Stimulated activated CD8-positive, alpha-beta memory T cell treated with anti-CD3 and anti-CD28 coated beads, Interleukin-4, amount 100 ng/mL, for 4 hours (primary cell): ENCODE measurements at regions not wholly inside any gene's neighbourhood (a gene's known extent, or its start where the extent isn't known, plus 50 kb on each side); places are given as distances from the start of the nearest gene placed in this dataset.
"Not testable (repeated sequence)": the region's sequence is repeated elsewhere in the genome, so short reads cannot be mapped to it uniquely, and the experiment has no call there.

Experiments
- DNase-seq, 2 donors: peaks; one replicate each; pipeline ENCODE4 v3.0.0-alpha.2; 2020; ENCODE audit warnings: low read depth in 2 of 2, low spot score in 1 of 2

DNA sequence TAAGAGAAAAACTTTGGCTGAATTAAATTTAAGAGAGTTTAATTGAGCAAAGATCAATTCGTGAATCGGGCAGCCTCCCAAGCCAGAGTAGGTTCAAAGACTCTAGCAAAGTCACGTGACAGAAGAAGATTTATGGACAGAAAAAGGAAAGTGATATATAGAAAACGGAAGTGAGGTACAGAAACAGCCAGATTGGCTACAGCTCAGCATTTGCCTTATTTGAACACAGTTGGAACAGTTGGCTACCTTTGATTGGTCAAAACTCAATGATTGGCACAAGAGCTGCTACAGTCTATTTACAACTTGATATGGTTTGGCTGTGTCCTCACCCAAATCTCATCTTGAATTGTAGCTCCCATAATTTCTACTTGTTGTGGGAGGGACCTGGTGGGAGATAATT lies 102.6 kb downstream of the PLG start:
- no peak for DNase-seq

DNA sequence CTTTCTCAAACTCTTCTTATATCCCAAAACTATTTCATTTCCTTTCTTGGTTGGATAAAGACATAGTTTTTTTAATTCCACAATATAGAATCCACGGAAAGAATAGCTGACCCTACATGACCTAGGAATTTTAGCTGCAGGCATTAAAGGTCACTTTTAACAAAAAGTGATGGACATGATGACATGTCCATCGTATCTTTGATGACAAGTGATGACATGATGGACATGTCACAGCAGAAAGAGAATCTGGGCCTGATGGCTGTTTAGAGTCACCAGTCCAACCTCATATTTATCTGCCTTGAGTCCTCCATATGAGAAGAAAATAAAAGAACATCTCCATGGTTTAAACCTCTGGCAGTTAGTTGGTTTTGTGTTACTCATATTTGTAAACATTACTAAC lies 106.2 kb downstream of the PLG start:
- no peak for DNase-seq

DNA sequence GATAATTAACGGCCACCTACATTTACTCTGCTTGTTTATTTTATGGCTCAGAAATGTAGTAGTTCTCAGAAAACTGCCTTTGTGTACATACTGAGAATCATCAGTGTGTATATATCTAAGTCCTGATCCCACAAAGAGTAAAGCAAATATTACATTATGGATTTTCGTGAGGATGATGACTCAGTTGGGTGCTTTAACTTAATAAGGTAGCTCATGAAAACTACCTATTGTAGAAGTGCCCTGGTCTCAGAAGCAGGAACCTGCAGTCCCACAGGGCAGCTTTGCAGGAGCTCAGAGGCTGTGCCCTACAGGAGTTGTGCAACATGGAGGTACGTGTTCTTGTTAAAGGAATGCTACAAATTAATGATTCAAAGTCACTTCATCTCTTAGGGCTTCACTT lies 108.2 kb downstream of the PLG start:
- DNase-seq = no peak

DNA sequence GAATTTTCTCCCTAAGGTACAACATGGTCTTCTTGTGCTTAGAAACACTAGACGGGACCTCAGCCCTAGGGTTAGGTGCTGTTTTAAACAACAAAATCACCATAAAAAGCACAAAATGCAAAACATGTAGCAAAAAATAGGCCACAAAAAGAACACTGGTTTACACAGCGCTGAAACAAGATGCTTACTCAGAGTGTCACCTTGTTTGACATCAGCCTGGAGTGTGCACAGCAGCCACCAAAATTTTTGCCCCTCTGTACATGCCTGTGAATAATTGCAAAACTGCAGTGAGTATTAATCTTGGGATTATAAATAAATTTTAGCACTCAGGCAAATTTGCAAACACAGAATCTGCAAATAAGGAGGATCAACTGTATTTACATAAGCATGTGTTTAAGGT lies 110.1 kb downstream of the PLG start:
- DNase-seq = no peak

DNA sequence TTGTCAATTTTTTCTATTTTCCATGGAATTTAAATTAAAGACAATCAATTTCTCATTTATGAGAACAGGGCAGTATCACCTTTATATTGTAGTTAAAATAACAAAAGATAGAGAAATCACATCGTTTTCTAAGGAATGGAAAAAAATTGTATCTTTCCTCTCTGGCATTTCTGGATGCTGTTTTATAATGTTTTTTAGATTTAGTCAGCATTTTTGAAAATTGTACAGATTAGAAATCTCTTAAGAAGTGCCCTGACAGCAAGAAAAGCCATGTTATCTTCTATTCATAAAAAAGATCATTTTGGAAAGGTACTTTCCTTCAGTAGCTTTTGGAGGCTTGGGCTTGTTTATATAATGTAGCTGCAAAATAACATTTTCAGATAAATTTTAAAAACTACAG lies 116.9 kb downstream of the PLG start:
- no peak for DNase-seq

DNA sequence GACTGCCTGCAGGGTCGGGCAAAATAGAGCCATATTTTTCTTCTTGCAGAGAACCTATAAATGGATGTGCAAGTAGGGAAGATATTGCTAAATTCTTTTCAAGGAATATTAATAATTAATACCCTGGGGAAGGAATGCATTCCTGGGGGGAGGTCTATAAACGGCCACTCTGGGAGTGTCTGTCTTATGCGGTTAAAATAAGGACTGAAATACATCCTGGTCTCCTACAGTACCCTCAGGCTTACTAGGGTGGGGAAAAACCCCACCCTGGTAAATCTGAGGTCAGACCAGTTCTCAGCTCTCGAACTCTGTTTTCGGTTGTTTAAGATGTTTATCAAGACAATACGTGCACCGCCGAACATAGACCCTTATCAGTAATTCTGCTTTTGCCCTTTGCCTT lies 118.6 kb downstream of the PLG start:
- not testable (repeated sequence) for DNase-seq

DNA sequence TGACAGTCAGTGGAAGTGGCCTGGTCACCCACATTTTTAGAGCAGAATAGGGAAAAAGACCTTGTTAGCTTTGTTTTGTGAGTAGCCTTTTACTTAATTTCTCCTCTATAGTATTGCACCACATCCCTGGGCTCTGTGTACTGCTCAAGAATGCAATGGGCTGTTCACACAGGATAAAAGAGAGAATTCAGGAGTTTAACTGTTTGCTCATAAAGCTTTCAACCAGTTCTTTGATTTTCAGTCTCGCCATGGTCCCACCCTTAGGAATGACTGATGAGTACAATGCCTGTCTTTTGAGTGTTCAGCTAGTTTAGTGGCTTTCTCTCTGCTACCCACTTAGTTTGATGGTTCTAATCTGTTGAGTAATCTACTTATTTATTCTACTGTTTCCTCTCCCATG lies 129.7 kb downstream of the PLG start:
- DNase-seq = no peak

- DNase-seq = no peak
These were observed 130.4 kb downstream of the PLG start for GRCh38 chr6:160832422-160832821.

DNA sequence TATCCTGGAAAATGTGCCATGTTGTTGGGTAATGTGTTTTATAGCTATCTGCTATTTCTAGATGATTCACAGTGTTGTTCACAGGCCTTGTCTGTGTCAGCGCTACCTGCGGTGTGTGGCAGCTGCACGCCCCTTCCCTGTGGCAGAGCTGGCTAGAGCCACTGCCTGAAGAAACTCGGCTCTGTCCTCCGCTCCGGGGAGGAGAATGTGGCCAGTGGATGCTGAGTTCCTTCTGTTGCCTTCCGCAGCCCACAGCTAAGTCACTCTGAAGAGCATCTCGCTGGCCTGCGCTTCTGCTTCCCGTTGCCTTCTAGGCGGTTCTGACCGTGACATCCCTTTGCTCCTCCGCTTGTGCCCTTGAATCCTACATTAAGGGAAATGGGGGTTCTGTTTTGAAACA lies 135.1 kb downstream of the PLG start:
- DNase-seq = no peak

GRCh38 chr6:160851031-160851430 lies 140.5 kb upstream of the MAP3K4 start:
- no peak for DNase-seq

DNA sequence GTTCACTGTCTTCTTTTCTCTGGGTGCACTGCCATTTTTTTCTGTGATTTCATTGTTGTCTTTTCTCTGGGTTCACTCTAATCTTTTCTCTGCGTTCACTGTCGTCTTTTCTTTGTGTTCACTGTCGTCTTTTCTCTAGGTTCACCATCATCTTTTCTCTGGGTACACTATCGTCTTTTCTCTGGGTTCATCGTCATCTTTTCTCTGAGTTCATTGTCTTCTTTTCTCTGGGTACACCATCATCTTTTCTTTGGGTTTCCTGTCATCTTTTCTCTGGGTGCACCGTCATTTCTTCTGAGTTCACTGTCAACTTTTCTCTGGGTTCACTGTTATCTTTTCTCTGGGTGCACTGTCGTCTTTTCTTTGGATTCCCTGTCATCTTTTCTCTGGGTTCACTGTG lies 137.6 kb upstream of the MAP3K4 start:
- DNase-seq = no peak

DNA sequence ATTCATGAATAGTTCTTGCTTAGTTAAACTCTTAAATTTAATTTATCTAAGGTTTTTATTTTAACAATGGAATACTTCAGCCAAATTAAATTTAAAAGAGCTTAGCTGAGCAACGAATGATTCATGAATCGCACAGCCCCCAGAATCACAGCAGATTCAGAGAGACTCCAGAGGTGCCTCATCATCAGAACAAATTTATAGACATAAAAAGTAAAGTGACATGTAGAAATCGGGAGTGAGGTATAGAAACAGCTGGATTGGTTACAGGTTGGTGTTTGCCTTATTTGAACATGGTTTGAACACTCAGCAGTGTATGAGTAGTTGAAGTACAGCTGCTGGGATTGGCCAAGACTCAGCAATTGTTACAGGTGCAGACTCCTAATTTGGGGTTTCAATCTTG lies 132.7 kb upstream of the MAP3K4 start:
- no peak for DNase-seq

- no peak for DNase-seq
These were observed 131.7 kb upstream of the MAP3K4 start for GRCh38 chr6:160859822-160860221.

DNA sequence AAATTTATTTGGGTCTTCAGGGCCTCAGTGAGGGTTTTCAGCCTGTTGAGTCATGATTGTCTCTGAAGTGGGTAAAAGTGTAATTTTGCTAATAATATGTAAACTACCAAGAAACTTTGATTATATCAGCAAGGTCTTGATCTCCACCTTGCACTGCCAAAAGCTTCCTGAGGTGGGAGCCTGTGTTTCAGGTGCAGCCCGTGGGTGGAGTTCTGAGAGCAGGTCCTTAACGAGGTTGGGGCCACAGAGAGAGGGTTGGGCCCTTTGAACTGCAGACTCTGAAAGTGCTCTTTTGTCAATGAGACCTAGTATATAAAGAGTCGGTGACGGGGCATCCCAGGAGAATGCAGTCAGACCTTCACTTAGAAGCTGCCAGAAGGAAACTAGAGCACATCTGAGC lies 129.7 kb upstream of the MAP3K4 start:
- DNase-seq = no peak

DNA sequence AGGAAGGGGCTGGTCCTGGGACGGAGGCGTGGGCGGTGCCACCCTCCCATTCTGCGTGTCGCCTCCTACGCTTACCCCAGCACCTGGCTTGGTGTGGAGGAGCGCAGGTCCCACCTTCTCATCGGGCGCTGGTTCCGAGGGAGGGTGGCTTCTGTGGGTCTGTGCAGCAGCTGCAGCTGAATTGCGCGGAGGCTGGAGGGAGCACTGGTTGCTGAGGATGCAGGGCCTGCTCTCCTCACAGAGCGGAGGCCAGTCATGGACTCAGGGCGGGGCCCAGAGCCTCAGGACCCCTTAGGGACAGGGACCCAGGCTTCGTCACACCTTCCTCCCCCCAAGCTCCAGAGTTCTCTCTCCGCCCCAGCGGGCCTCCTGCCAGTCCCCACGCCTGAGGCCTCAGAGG lies 127.8 kb upstream of the MAP3K4 start:
- DNase-seq = no peak

- DNase-seq = no peak
These were observed 120.2 kb upstream of the MAP3K4 start for GRCh38 chr6:160871320-160871719.

GRCh38 chr6:160881148-160881808 lies 110.3 kb upstream of the MAP3K4 start:
- no peak for DNase-seq

- DNase-seq = no peak
These were observed 109.6 kb upstream of the MAP3K4 start for GRCh38 chr6:160882006-160882405.

GRCh38 chr6:160882791-160883279 lies 108.7 kb upstream of the MAP3K4 start:
- DNase-seq = no peak

DNA sequence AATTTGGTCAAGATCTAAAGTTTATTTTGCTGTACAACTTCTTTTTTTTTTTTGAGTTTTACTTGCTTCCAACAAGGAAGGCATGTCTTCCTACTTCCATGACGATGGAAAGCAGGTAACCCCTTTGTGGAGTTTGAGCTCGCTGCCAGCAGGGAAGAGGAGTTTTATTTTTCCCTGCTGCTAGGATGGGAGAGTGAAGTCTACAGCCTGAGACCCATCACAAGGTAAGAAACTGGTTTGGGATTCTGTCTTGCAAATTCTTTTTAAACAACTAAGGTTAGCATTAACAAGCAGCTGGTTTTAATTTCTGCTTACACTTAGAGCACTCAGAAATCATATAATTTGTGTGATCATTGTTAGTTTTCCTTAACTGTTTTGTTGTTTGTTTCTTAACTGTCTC lies 108.0 kb upstream of the MAP3K4 start:
- no peak for DNase-seq

GRCh38 chr6:160883999-160884398 lies 107.6 kb upstream of the MAP3K4 start:
- DNase-seq = no peak

- DNase-seq = not testable (repeated sequence)
These were observed 102.4 kb upstream of the MAP3K4 start for GRCh38 chr6:160889148-160889547.

- DNase-seq = no peak
These were observed 99.9 kb upstream of the MAP3K4 start for GRCh38 chr6:160891690-160892089.

DNA sequence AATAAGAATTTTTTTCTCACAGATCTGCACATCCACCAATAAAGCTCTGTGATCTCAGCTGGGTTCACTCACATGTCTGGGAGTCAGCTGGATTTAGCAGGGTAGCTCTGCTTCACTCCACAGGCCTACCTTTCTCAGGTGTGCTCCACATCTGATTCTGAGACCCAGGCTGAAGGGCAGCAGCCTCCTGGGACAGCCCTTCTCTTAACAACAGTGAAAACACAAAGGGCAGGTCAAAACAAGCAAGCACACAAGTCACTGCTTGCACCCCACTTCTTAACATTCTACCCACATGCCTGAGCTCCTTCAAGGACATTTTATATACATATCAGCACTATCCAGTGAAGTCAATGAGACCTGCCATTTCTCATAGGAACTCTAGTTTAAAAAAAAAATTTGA lies 96.0 kb upstream of the MAP3K4 start:
- no peak for DNase-seq
